Stimulated activated CD8-positive, alpha-beta memory T cell treated with anti-CD3 and anti-CD28 coated beads, Interleukin-7, amount 100 ng/mL, for 48 hours (primary cell): ENCODE measurements at regions not wholly inside any gene's neighbourhood (a gene's known extent, or its start where the extent isn't known, plus 50 kb on each side); places are given as distances from the start of the nearest gene placed in this dataset.
"Not testable (repeated sequence)": the region's sequence is repeated elsewhere in the genome, so short reads cannot be mapped to it uniquely, and the experiment has no call there.

Source experiments
- DNase-seq, 2 donors: peaks; one replicate each; pipeline ENCODE4 v3.0.0-alpha.2; 2020; ENCODE audit warnings: low read depth in 1 of 2; ENCODE audit errors: extremely low read depth in 1 of 2

DNA sequence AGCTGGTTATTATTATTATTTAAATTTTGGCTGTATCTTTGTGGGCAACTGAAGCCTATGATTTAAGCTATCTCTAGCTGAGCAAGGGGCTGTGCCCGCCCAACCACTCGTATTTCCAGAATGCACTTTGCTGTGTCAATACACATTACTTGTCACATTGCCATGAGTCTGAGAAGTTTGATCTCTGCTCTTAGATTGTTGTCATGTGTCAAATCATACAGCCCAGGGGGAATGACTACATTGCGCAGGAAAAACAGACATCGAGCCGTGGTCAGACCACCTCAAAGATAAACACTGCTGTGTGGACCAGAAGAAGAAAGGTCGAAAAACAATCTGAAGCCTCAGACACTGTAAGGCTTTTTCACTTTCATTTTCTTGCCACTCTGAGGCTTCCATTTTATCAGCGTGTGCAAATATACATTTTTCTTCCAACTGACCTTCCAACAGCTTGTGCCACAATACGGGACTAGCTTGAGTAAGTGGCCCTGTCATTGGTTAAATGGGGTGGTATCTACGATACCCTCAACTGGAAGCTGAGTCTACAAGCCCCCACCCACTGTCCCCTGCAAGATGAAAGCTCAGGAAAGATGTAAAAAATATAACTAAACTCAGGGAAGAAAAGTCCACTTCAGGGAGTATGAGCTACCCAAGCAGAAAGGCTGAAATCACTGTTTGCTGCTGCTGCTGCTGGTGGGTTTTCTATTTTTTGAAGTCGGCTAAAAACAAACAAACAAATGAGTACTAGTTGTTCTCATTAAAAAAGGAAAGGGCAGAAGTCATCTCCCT, 603.0 kb downstream of the BNC2 start:
- no peak for DNase-seq

- DNase-seq, result no peak
Measured at GRCh38 chr9:16268067-16268881, 602.2 kb downstream of the BNC2 start.

DNA sequence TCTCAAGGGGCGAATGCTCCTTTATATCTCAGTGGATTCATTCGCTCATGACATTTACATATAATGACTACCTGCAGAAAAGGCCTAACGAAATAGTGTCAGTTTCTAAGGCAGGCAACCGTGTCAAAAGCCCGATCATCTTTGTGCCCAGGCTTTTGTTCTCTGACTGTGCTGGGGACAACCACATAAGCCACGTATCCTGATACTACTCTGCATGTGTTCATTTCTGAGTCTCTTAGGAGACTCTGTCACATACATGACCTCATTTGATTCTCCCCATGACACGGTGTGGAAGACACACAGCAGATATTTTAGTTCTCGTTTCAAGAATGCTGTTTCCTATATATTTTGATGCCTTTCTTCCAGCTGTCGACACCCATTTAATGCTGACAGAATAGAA, 598.5 kb downstream of the BNC2 start:
- no peak for DNase-seq

- DNase-seq, result no peak
Measured at GRCh38 chr9:16272776-16273175, 597.7 kb downstream of the BNC2 start.

DNA sequence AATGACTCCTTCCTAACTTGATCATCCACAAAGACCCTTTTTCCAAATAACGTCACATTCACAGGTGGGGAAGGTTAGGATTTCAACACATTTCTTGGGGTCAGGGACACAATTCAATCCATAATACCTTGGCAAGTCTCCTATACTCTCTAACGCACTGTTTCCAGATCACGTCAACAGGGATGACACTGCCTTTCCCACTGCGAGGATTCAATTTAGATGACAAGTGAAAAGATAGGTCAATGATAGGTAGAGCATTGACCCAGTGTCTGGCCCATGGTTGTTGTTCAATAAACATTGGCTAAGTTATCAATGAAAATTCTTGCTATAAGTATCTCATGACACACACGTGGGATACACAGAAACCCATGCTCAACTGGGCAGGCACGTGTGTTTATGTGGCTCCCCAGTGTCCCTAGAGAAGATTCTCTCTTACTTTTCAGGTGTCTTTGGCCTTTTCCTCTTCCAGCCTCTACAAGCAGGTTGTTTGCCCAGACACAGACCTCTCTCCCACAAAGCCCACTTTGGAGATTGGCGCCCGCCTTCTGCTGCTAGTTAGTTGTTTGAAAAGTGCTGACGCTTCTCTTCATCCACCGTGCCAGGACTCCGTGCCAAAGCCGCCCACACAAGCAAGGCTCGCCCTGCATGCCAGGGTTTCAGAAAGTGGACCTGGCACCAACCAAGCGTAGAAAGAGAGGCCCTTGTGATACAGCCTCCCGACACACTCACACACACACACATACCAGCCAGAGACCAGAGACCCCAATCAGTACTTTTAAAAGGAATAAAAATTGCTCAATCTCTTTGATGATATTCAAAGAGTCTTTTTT, 594.5 kb downstream of the BNC2 start:
- no peak for DNase-seq

DNA sequence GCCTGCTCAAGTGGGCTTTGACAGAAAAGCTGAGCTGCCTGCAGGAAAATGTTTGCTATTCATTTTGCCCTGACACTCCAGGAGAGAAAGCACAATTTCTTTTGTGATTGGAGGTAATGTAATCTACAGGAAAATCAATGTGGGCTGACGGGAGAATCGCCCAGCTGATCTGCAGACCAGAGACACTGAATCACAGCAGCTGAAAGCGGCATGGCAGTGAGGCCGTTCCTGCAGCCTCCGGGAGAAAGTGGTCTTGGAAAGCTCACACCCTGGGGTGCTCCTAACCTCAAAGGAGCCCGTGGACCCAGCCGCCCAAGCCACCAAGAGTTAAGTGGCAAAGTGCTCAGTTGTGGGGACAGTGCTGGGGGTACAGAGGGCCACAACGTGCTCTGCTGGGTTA, 593.6 kb downstream of the BNC2 start:
- no peak for DNase-seq

- no peak for DNase-seq
Measured at GRCh38 chr9:16277471-16277960, 593.0 kb downstream of the BNC2 start.

- DNase-seq, result no peak
Measured at GRCh38 chr9:16278326-16278999, 592.0 kb downstream of the BNC2 start.

GRCh38 chr9:16281707-16282106, 588.8 kb downstream of the BNC2 start:
- no peak for DNase-seq

- DNase-seq, result no peak
Measured at GRCh38 chr9:16282216-16282615, 588.3 kb downstream of the BNC2 start.

DNA sequence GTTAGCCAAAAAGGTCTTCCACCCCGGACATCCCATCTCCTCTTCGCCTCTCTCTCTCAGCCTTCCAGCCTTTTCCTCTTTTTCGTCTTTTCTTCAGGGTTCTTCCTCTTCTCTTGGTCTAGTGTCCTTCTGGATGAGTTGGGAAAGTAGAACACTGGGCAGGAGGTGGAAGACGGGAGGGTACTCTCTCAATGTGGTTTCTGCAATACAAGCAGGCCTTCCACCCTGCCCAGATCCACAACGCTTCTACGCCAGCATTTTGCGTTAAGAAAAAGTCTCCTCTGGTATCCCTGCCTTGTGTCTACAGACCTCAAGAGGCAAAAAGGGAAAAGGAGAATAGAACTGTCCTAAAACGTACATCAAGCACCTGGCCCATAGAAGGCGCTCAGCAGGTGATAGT, 587.8 kb downstream of the BNC2 start:
- no peak for DNase-seq

GRCh38 chr9:16286160-16286559, 584.3 kb downstream of the BNC2 start:
- no peak for DNase-seq

DNA sequence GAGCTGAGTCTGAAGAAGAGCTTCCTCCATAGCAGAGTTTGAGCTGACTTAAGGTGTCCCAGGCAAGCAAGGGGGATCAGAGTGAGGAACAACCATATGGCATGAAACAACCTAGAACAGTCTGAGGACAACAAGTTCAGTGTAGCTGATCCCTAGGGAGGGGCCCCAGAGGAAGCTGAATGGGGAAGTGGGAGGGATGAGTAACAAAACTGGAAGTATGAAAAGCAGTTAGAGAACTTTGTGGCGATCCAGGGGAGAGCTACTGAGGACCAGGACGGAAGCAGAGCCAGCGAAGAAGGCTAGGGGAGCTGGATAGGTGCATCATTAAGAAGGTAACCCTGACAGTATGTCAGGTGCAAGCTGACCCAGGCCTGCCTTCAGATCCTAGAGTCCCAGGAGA, 580.8 kb downstream of the BNC2 start:
- no peak for DNase-seq

DNA sequence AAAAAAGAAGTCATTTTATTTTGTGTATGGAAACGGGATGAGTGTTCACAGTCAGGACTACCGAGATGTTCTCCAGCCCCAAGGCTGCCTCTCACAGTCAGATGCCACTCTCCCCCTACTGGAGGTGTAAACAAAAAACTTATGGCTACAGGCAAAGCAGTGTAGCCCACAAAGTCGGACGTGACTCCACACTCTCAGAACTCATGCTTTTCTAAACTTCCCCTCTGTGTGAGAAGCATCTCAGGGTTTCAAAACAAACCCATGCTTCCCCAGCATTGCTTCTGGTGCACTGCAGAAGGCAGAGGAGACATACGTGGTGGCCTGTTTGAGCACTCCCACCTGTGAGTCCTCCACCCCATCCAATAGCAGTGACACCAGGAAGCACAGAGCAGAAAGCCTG, 580.3 kb downstream of the BNC2 start:
- no peak for DNase-seq

DNA sequence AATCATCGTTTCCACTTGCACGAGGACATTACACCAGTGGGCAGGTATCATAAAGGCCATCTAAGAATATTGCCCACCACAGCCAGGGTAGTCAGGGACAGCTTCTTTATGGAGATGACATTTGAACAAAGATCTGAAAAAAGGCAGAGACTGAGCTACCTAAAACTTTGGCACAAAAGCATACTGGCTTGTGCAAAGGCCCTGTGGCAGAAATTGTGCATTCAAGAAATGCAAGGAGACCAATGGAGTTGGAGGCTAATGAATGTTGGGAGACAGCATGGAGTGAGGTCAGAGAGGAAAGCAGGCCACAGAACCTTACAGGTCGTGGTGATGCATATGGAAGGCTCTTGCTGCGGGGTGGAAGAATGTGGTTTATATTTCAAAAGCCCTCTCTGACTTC, 578.5 kb downstream of the BNC2 start:
- DNase-seq, result no peak

DNA sequence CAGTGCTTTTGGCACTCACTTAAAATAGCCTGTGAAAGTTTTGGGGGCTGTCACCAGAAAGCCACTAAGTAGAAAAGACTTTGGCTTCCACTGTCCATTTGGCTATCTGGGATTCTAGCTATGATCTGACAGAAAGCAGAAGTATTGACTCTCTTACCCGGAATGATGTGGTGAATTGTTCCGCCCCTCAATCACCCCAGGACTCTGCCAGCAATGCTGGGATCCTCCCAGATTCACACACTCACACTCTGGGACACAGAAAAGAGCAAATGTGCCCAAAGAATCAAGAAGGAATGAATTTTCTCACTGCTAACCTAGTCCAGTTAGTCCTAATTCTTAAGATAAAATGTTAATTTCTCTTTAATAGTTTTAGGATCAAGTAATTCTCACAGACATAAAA, 576.9 kb downstream of the BNC2 start:
- DNase-seq, result no peak

DNA sequence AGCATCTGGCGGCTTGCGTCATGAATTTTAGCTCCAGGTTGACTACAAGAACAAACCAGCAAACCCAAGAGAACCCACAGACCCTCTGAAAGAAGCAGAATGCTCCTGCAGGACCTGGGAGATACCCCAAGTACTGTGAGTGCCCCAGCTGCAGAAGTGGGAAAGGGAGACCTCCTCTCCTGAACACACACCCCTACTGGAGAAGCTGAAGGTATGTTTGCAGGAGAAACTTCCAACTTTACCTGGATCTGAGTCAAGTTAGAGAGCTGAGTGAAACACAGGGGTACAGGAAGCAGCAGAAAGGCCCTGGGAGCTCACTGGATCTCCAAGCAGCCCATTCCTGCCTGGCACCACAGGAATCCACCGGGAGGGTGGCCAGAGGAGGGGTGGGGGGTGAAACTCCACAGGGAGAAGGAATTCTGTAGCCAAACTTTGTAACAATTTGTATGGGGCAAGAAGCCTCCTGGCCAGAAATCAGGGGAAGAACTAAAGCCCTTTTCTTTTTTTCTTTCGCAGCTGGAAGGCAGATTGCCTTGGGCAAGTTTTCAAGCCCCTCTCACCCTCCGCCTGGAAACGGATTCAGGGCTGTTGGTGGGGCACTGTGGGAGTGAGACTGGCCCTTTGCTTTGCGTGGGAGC, 576.2 kb downstream of the BNC2 start:
- DNase-seq, result no peak

- not testable (repeated sequence) for DNase-seq
Measured at GRCh38 chr9:16294940-16295339, 575.5 kb downstream of the BNC2 start.

- DNase-seq, result not testable (repeated sequence)
Measured at GRCh38 chr9:16299368-16299767, 571.1 kb downstream of the BNC2 start.

GRCh38 chr9:16303506-16303905, 567.0 kb downstream of the BNC2 start:
- no peak for DNase-seq
